A673 (cell line): ENCODE measurements at regions not wholly inside any gene's neighbourhood (a gene's known extent, or its start where the extent isn't known, plus 50 kb on each side); places are given as distances from the start of the nearest gene placed in this dataset.

Experiments
- EZH2 ChIP-seq: fragments of 200-600 bp; sonication (generic); IDR thresholded peaks from 2 replicates; pipeline ENCODE4 v1.6.1; 2017; ENCODE audit warnings: borderline replicate concordance, low read depth, mild to moderate bottlenecking, mixed read lengths, antibody characterized with exemption, low read length; ENCODE audit not compliant: poor library complexity, severe bottlenecking
- TF ChIP-seq, protein P1 (sequence below): fragments of 300-800, 200-600 bp; sonication (generic); conservative IDR thresholded peaks from 2 replicates; pipeline ENCODE4 v1.5.1; 2017; ENCODE audit warnings: low read depth, mild to moderate bottlenecking, antibody characterized with exemption, low read length, moderate library complexity, mixed read lengths

DNA sequence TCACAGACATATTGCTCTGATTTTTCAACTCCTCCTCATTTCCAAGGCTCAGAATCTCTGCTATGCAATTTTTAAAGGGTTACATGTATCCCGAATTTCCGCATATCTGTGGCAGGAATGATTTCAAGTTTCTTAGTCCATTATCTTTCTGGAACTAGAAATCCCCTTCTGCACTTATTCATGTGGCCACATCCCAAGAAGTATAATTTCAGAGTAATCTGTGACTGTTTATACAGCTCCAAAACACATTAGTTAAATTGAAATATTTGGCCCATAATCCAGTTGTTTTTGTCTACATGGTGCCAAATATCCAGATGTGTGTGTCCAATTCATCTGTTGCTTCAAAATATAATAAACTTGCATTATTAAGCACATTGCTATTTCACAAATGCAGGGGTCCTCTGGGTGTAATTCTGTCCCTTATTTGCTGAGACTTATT, 271.2 kb downstream of the ARHGAP12 start:
- TF ChIP-seq, protein P1, sequence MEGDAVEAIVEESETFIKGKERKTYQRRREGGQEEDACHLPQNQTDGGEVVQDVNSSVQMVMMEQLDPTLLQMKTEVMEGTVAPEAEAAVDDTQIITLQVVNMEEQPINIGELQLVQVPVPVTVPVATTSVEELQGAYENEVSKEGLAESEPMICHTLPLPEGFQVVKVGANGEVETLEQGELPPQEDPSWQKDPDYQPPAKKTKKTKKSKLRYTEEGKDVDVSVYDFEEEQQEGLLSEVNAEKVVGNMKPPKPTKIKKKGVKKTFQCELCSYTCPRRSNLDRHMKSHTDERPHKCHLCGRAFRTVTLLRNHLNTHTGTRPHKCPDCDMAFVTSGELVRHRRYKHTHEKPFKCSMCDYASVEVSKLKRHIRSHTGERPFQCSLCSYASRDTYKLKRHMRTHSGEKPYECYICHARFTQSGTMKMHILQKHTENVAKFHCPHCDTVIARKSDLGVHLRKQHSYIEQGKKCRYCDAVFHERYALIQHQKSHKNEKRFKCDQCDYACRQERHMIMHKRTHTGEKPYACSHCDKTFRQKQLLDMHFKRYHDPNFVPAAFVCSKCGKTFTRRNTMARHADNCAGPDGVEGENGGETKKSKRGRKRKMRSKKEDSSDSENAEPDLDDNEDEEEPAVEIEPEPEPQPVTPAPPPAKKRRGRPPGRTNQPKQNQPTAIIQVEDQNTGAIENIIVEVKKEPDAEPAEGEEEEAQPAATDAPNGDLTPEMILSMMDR, result no peak
- no peak for TF ChIP-seq EZH2
